Liver (tissue), 3 donors: ENCODE measurements at regions not wholly inside any gene's neighbourhood (a gene's known extent, or its start where the extent isn't known, plus 50 kb on each side); places are given as distances from the start of the nearest gene placed in this dataset.

Experiments
- GABPA ChIP-seq, 2 donors: IDR thresholded peaks in 1 of 2; conservative IDR thresholded peaks in 1 of 2; 2 replicates each; pipeline ENCODE4 v1.6.1; 2016; ENCODE audit warnings: antibody characterized with exemption in 2 of 2, mild to moderate bottlenecking in 1 of 2, moderate library complexity in 1 of 2
- HNF4G ChIP-seq: IDR thresholded peaks from 2 replicates; pipeline ENCODE4 v1.6.1; 2016; ENCODE audit warnings: antibody characterized with exemption
- JUND ChIP-seq, 2 donors: IDR thresholded peaks; 2 replicates each; pipeline ENCODE4 v1.6.1; 2016; ENCODE audit warnings: antibody characterized with exemption in 2 of 2
- NR2F2 ChIP-seq: IDR thresholded peaks from 2 replicates; pipeline ENCODE4 v1.6.1; 2016; ENCODE audit warnings: antibody characterized with exemption
- RAD21 ChIP-seq, 2 donors: IDR thresholded peaks; 2 replicates each; pipeline ENCODE4 v1.6.1; 2016; ENCODE audit warnings: antibody characterized with exemption in 2 of 2, mild to moderate bottlenecking in 2 of 2
- SP1 ChIP-seq: IDR thresholded peaks from 2 replicates; pipeline ENCODE4 v1.6.1; 2018; ENCODE audit warnings: antibody characterized with exemption, mild to moderate bottlenecking
- TAF1 ChIP-seq: conservative IDR thresholded peaks from 2 replicates; pipeline ENCODE4 v1.6.1; 2016; ENCODE audit warnings: antibody characterized with exemption, mild to moderate bottlenecking
- YY1 ChIP-seq: IDR thresholded peaks from 2 replicates; pipeline ENCODE4 v1.6.1; 2016; ENCODE audit warnings: antibody characterized with exemption, mild to moderate bottlenecking
- TF ChIP-seq, protein P1 (sequence below): fragments of 150-350 bp; IDR thresholded peaks from 2 replicates; pipeline ENCODE4 v1.5.1; 2017; ENCODE audit warnings: improper control_type of control experiment, low read depth, low read length; ENCODE audit not compliant: missing input control
- TF ChIP-seq, protein P2 (sequence below): IDR thresholded peaks from 2 replicates; pipeline ENCODE4 v1.6.1; 2016; ENCODE audit warnings: antibody characterized with exemption, mild to moderate bottlenecking
- donor health status: healthy.
- donor health status: healthy.

DNA sequence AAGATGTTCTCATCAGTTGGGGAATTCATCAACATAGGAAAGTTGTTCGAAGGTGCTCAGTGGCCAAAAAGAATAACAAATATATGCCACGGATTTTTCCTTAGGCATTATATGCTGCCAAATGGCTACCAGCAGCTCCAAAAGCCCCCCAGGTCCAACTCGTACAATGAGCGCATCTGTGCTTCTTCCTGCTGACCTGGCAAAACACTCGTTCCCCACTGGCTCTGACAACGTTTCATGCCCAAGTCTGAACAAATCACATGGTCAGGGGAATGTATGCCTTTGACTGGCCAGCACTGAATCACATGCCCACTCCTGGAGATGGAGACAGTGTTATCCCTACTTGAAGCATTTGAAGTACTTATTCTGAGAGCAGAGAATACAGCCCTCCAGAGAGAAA is 59.9 kb upstream of the SPP1 start:
- TF ChIP-seq, protein P1, sequence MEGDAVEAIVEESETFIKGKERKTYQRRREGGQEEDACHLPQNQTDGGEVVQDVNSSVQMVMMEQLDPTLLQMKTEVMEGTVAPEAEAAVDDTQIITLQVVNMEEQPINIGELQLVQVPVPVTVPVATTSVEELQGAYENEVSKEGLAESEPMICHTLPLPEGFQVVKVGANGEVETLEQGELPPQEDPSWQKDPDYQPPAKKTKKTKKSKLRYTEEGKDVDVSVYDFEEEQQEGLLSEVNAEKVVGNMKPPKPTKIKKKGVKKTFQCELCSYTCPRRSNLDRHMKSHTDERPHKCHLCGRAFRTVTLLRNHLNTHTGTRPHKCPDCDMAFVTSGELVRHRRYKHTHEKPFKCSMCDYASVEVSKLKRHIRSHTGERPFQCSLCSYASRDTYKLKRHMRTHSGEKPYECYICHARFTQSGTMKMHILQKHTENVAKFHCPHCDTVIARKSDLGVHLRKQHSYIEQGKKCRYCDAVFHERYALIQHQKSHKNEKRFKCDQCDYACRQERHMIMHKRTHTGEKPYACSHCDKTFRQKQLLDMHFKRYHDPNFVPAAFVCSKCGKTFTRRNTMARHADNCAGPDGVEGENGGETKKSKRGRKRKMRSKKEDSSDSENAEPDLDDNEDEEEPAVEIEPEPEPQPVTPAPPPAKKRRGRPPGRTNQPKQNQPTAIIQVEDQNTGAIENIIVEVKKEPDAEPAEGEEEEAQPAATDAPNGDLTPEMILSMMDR = no peak
- TF ChIP-seq NR2F2 (no peak), JUND (IDR thresholded peaks at IDR 0.05) (no peak), YY1 (no peak), SP1 (no peak), HNF4G (no peak), TAF1 (no peak), GABPA (IDR thresholded peaks at IDR 0.05 in 1 of 2, conservative IDR thresholded peaks at IDR 0.05 in 1 of 2) (no peak), RAD21 (IDR thresholded peaks at IDR 0.05) (no peak)
- TF ChIP-seq, protein P2, sequence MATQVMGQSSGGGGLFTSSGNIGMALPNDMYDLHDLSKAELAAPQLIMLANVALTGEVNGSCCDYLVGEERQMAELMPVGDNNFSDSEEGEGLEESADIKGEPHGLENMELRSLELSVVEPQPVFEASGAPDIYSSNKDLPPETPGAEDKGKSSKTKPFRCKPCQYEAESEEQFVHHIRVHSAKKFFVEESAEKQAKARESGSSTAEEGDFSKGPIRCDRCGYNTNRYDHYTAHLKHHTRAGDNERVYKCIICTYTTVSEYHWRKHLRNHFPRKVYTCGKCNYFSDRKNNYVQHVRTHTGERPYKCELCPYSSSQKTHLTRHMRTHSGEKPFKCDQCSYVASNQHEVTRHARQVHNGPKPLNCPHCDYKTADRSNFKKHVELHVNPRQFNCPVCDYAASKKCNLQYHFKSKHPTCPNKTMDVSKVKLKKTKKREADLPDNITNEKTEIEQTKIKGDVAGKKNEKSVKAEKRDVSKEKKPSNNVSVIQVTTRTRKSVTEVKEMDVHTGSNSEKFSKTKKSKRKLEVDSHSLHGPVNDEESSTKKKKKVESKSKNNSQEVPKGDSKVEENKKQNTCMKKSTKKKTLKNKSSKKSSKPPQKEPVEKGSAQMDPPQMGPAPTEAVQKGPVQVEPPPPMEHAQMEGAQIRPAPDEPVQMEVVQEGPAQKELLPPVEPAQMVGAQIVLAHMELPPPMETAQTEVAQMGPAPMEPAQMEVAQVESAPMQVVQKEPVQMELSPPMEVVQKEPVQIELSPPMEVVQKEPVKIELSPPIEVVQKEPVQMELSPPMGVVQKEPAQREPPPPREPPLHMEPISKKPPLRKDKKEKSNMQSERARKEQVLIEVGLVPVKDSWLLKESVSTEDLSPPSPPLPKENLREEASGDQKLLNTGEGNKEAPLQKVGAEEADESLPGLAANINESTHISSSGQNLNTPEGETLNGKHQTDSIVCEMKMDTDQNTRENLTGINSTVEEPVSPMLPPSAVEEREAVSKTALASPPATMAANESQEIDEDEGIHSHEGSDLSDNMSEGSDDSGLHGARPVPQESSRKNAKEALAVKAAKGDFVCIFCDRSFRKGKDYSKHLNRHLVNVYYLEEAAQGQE = no peak
